HG02610 (cell line): ENCODE measurements at regions not wholly inside any gene's neighbourhood (a gene's known extent, or its start where the extent isn't known, plus 50 kb on each side); places are given as distances from the start of the nearest gene placed in this dataset.

Experiments
- ATAC-seq: cut with Tn5 transposase; IDR thresholded peaks from one replicate; pipeline ENCODE4 v1.9.1; 2021; ENCODE audit warnings: mild to moderate bottlenecking, moderate library complexity; ENCODE audit not compliant: unreplicated experiment

GRCh38 chr6:22804620-22805261 lies 235.4 kb downstream of the HDGFL1 start:
- ATAC-seq, result no peak

GRCh38 chr6:22807261-22807660 lies 237.9 kb downstream of the HDGFL1 start:
- ATAC-seq, result no peak

GRCh38 chr6:22807818-22808217 lies 238.5 kb downstream of the HDGFL1 start:
- ATAC-seq, result no peak

GRCh38 chr6:22808466-22808865 lies 239.1 kb downstream of the HDGFL1 start:
- no peak for ATAC-seq

- no peak for ATAC-seq
Measured at GRCh38 chr6:22809370-22809769, 240.0 kb downstream of the HDGFL1 start.

- no peak for ATAC-seq
Measured at GRCh38 chr6:22819209-22819608, 249.8 kb downstream of the HDGFL1 start.

GRCh38 chr6:22821664-22822320 lies 252.4 kb downstream of the HDGFL1 start:
- no peak for ATAC-seq

GRCh38 chr6:22825210-22825609 lies 255.8 kb downstream of the HDGFL1 start:
- ATAC-seq, result no peak

GRCh38 chr6:22826961-22827360 lies 257.6 kb downstream of the HDGFL1 start:
- no peak for ATAC-seq

GRCh38 chr6:22827760-22828159 lies 258.4 kb downstream of the HDGFL1 start:
- ATAC-seq, result no peak

GRCh38 chr6:22828179-22829062 lies 259.1 kb downstream of the HDGFL1 start:
- ATAC-seq, result no peak

GRCh38 chr6:22829070-22829469 lies 259.7 kb downstream of the HDGFL1 start:
- no peak for ATAC-seq

- ATAC-seq, result no peak
Measured at GRCh38 chr6:22830463-22830862, 261.1 kb downstream of the HDGFL1 start.

GRCh38 chr6:22833191-22833590 lies 263.8 kb downstream of the HDGFL1 start:
- no peak for ATAC-seq

GRCh38 chr6:22838345-22838744 lies 269.0 kb downstream of the HDGFL1 start:
- ATAC-seq, result no peak

GRCh38 chr6:22845467-22845866 lies 276.1 kb downstream of the HDGFL1 start:
- no peak for ATAC-seq

- no peak for ATAC-seq
Measured at GRCh38 chr6:22848121-22848520, 278.8 kb downstream of the HDGFL1 start.

GRCh38 chr6:22849921-22850320 lies 280.6 kb downstream of the HDGFL1 start:
- no peak for ATAC-seq

GRCh38 chr6:22852101-22852500 lies 282.7 kb downstream of the HDGFL1 start:
- no peak for ATAC-seq

- no peak for ATAC-seq
Measured at GRCh38 chr6:22873513-22874136, 304.3 kb downstream of the HDGFL1 start.

GRCh38 chr6:22875845-22876244 lies 306.5 kb downstream of the HDGFL1 start:
- no peak for ATAC-seq
